ENCODE measurements at regions not wholly inside any gene's neighbourhood (a gene's known extent, or its start where the extent isn't known, plus 50 kb on each side); places are given as distances from the start of the nearest gene placed in this dataset.

DNA sequence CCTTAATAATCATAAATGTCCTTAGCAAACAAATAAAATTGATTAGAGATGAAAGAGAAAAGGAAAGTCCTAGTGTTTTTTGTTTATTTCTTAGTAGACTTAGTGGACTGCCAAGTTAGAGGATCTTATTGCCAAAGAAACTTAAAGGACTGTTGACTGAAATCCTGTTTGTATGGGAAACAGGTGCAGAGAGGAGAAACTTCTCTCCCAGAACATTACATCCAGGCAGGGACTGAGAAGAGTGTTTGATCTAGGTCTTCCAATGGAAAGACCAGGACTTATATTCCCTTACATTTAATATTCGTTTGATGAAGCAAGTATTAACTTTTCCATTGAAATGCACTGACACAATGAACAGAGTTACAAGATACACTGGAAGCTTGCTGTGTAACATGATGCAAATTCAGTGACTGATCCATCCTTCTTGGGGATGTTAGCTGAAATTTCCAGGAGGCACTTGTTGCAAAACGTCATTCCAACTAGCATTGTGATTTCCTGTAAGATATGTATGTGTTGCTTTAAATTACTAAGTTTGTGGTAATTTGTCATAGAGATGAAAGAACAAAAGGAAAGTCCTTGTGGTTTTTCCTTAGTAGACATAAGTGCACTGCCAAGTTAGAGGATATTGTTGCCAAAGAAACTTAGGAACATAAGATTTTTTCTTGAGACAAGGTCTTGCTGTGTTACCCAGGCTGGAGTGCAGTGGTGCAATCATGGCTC lies 505.6 kb downstream of the STIM2 start:
- Histone ChIP-seq H2AFZ (ENCODE audit: low read depth) (no peak overlapping the region), H3K9me2 (no peaks in the 10 kb centered on the region), H4K20me1 (ENCODE audit: insufficient read depth) (no peaks in the 10 kb centered on the region), H3K9me3 (no peaks in the 10 kb centered on the region), H3K4me2 (no peak overlapping the region), H3K9ac (no peak overlapping the region), H3K27ac (ENCODE audit: low read depth in 2 of 2, low read length in 1 of 2) (no peak overlapping the region), H3F3A (replicated peaks; ENCODE audit: insufficient read depth) (no peaks in the 10 kb centered on the region), H3K79me2 (ENCODE audit: insufficient read depth) (no peaks in the 10 kb centered on the region), H3K4me1 (ENCODE audit: control insufficient read depth in 1 of 2, insufficient read depth in 2 of 2, low read depth in 1 of 2, low read length in 1 of 2) (no peaks in the 10 kb centered on the region), H3K4me3 (ENCODE audit: low read depth in 2 of 2, low read length in 1 of 2) (no peak overlapping the region), H3K36me3 (replicated peaks in 1 of 2; ENCODE audit: control insufficient read depth in 1 of 2, insufficient read depth in 2 of 2, low read length in 1 of 2) (no peaks in the 10 kb centered on the region), H3K27me3 (ENCODE audit: insufficient read depth) (no peaks in the 10 kb centered on the region)
- CTCF ChIA-PET = no interaction called here
- no peak for TF ChIP-seq NFIC (IDR thresholded peaks at IDR 0.05; ENCODE audit: borderline replicate concordance)
- TF ChIP-seq GABPA (IDR thresholded peaks at IDR 0.05; ENCODE audit: low read depth) = no peak
- TF ChIP-seq, protein P1, sequence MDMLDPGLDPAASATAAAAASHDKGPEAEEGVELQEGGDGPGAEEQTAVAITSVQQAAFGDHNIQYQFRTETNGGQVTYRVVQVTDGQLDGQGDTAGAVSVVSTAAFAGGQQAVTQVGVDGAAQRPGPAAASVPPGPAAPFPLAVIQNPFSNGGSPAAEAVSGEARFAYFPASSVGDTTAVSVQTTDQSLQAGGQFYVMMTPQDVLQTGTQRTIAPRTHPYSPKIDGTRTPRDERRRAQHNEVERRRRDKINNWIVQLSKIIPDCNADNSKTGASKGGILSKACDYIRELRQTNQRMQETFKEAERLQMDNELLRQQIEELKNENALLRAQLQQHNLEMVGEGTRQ (IDR thresholded peaks at IDR 0.05; ENCODE audit: borderline replicate concordance, low read depth, low read length) = no peak
- no peak for TF ChIP-seq JUND (IDR thresholded peaks at IDR 0.05)
- TF ChIP-seq, protein P2, sequence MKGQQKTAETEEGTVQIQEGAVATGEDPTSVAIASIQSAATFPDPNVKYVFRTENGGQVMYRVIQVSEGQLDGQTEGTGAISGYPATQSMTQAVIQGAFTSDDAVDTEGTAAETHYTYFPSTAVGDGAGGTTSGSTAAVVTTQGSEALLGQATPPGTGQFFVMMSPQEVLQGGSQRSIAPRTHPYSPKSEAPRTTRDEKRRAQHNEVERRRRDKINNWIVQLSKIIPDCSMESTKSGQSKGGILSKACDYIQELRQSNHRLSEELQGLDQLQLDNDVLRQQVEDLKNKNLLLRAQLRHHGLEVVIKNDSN (IDR thresholded peaks at IDR 0.05; ENCODE audit: borderline replicate concordance, low read depth) = no peak
- no peak for TF ChIP-seq MEF2A (IDR thresholded peaks at IDR 0.05; ENCODE audit: borderline replicate concordance, low read depth)
- no peak for TF ChIP-seq TAF1 (IDR thresholded peaks at IDR 0.05; ENCODE audit: borderline replicate concordance, low read depth, low read length)
- TF ChIP-seq TEAD4 (IDR thresholded peaks at IDR 0.05; ENCODE audit: borderline replicate concordance, insufficient read depth) = no peak
- TF ChIP-seq, protein P3, sequence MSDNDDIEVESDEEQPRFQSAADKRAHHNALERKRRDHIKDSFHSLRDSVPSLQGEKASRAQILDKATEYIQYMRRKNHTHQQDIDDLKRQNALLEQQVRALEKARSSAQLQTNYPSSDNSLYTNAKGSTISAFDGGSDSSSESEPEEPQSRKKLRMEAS (IDR thresholded peaks at IDR 0.05; ENCODE audit: low read depth) = no peak
- no peak for TF ChIP-seq GATA2 (CRISPR knock-in tag; IDR thresholded peaks at IDR 0.05)
- no peak for TF ChIP-seq NRF1 (IDR thresholded peaks at IDR 0.05; ENCODE audit: low read depth, low read length)
- POLR2A ChIA-PET = no interaction called here
- DNase-seq = no peak
- WGBS (ENCODE audit: low lambda C conversion rate) = 0% methylated on average over 2 of the region's 2 CpGs

DNA sequence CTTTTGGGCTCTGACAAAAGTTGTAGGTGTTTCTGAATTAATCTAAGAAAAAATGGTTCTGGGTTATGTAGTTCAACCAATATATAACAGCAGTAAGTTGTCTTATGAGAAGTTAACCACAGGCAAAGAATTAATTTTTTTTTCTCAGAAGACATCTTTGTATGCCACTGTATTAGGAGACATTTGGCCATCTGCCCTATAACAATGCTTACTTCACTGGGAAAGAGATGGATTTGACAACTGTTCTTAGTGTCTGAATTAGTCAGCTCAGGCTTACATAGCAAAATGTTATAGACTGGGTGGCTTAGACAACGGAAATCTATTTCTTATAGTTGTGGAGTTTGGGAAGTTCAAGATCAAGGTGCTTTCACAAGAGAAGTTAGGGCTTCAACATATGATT lies 508.1 kb downstream of the STIM2 start:
- Histone ChIP-seq H3K36me3 (replicated peaks in 1 of 2; ENCODE audit: control insufficient read depth in 1 of 2, insufficient read depth in 2 of 2, low read length in 1 of 2) (no peaks in the 10 kb centered on the region), H4K20me1 (ENCODE audit: insufficient read depth) (no peaks in the 10 kb centered on the region), H3K4me2 (no peak overlapping the region), H3K9ac (no peak overlapping the region), H3F3A (replicated peaks; ENCODE audit: insufficient read depth) (no peaks in the 10 kb centered on the region), H3K27ac (ENCODE audit: low read depth in 2 of 2, low read length in 1 of 2) (no peak overlapping the region), H3K27me3 (ENCODE audit: insufficient read depth) (no peaks in the 10 kb centered on the region), H3K4me3 (ENCODE audit: low read depth in 2 of 2, low read length in 1 of 2) (no peak overlapping the region), H3K79me2 (ENCODE audit: insufficient read depth) (no peaks in the 10 kb centered on the region), H2AFZ (ENCODE audit: low read depth) (no peak overlapping the region), H3K4me1 (ENCODE audit: control insufficient read depth in 1 of 2, insufficient read depth in 2 of 2, low read depth in 1 of 2, low read length in 1 of 2) (no peaks in the 10 kb centered on the region), H3K9me2 (no peaks in the 10 kb centered on the region), H3K9me3 (no peaks in the 10 kb centered on the region)
- no peak for DNase-seq
- 16% methylated on average over 1 of the region's 1 CpG for WGBS (ENCODE audit: low lambda C conversion rate)
- ChIA-PET CTCF (no interaction called here), POLR2A (no interaction called here)
- TF ChIP-seq GATA2 (CRISPR knock-in tag; IDR thresholded peaks at IDR 0.05) = no peak
- no peak for TF ChIP-seq TEAD4 (IDR thresholded peaks at IDR 0.05; ENCODE audit: borderline replicate concordance, insufficient read depth)
- no peak for TF ChIP-seq FOXM1 (IDR thresholded peaks at IDR 0.05; ENCODE audit: low read depth)
- no peak for TF ChIP-seq NFIC (IDR thresholded peaks at IDR 0.05; ENCODE audit: borderline replicate concordance)

Measured in SK-N-SH (cell line).